ENCODE measurements at regions not wholly inside any gene's neighbourhood (a gene's known extent, or its start where the extent isn't known, plus 50 kb on each side); places are given as distances from the start of the nearest gene placed in this dataset.

GRCh38 chr14:56461276-56462275 lies 118.0 kb upstream of the TMEM260 start:
- TF ChIP-seq CTCF (IDR thresholded peaks at IDR 0.05) (no peak), POLR2A (IDR thresholded peaks at IDR 0.05) (no peak), EP300 (IDR thresholded peaks at IDR 0.05) (no peak)

All from tibial nerve (tissue), 4 donors.